NCI-H2227 (cell line): ENCODE measurements at regions not wholly inside any gene's neighbourhood (a gene's known extent, or its start where the extent isn't known, plus 50 kb on each side); places are given as distances from the start of the nearest gene placed in this dataset.
A peak's percentile ranks its signal among the peaks of the same experiment; 100 is the strongest.
"Not testable (repeated sequence)": the region's sequence is repeated elsewhere in the genome, so short reads cannot be mapped to it uniquely, and the experiment has no call there.

Source experiments
- DNase-seq: peaks from one replicate; lab custom pipeline; 2025; ENCODE audit not compliant: unreplicated experiment; lab: John Stamatoyannopoulos, UW

DNA sequence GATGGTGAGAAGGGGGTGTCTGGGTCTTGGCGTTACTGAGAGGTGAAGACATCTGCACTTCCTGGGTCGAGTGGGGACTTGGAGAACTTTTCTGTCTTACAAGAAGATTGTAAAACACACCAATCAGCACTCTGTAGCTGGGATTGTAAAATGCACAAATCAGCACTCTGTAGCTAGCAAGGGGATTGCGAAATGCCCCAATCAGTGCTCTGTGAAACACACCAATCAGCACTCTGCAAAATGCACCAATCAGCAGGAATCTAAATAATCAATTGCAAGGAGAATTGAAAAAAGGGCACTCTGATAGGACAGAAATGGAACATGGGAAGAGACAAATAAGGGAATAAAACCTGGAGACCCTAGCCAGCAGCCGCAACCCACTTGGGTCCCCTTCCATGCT is 376.1 kb upstream of the SFSWAP start:
- no peak for DNase-seq

DNA sequence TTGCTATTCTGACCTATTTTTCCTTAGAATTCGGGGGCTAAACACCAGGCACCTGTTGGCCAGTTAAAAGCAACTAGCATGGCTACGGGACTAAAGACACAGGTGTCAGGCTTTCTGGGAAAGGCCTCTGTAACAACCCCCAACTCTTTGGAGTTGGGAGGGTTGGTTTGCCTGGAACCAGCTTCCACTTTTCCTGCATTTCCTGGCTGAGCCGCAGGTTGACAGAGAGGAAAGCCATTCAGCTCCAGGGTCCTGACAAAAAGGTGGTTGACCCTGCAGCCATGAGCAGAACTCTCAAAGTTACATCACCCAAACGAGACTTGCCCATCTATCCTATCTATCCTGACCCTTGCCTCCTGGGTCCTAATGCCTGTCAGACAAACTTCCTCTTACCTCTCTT is 375.4 kb upstream of the SFSWAP start:
- no peak for DNase-seq

GRCh38 chr12:131337861-131338260 is 373.0 kb upstream of the SFSWAP start:
- DNase-seq: not testable (repeated sequence)

- no peak for DNase-seq
Observed at GRCh38 chr12:131340616-131341210, 370.2 kb upstream of the SFSWAP start.

DNA sequence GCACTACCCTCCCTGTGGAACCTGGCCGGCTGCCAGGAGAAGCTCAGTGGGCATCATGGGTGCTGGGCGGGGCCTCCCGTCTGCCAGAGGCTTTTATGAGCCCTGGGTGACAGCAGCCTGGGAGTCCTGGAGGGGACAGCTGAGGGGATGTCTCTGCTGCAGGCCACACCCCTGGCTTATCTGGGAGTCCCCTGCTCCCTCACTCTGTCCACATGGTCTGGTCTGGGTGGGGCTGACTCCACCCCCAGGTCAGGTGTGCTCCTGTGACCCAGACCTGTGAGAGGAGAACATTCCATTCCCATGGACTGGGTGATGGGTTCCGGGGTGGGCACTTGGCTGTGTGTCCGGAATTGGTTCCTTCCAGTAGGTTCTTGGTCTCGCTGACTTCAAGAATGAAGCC is 369.3 kb upstream of the SFSWAP start:
- DNase-seq: not testable (repeated sequence)

- not testable (repeated sequence) for DNase-seq
Observed at GRCh38 chr12:131343436-131343835, 367.5 kb upstream of the SFSWAP start.

DNA sequence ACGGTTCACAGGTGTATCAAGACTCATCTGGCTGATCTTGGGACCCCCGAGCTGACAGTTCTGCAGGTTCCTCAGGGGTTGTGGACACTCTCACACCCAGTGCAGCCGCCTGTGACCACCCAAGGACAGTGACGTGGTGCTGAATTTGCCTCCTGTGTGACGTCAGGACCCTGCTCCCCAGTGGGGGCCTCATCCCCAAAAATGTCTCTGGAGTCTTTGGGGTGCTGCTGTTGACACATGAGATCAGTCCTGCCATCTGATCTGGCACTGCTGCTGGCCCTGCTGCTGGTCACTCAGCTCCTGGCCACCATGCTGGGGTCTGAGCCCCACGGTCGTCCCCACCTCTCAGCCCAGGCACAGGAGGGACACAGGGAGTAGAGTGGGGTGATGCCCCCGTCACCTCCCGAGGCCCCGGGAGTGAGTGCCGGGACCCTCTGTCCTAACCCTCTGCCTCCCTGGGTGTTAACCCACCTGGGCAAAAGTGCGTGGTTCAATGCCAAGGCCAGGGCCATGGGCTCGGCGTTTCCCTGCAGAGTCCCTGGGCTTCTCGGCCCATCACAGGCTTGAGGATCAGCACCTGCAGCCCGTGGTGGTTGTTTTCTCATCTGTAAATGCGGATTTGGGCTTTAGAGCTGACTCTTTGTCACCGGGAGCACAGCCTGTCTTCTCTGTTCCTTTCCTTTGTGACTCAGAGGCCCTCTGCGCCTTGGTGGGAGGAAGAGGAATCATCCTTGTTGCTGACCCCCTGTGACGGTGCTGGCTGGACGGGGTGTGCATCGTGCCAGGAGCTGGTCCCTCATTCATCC is 366.0 kb upstream of the SFSWAP start:
- DNase-seq: not testable (repeated sequence)

GRCh38 chr12:131345521-131346436 is 365.1 kb upstream of the SFSWAP start:
- DNase-seq: no peak

- no peak for DNase-seq
Observed at GRCh38 chr12:131346555-131347344, 364.1 kb upstream of the SFSWAP start.

DNA sequence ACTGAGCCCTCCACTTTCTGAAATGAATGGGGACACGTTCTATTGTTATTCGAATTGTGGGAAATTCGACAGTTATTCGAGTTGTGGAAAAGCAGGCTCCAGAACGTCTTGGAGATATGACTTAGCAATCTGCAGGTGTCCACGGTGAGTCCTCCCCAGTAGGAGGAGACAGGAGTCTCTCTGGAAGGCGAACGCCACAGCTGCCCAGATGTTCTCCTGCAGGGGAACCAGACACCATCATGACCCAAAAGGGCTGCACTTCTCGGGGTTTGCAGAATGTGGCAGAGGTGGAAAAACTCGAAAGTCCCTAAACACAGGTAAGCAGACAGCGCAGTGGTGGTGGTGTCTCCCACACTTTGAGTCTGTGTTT is 363.6 kb upstream of the SFSWAP start:
- no peak for DNase-seq

GRCh38 chr12:131347732-131348131 is 363.2 kb upstream of the SFSWAP start:
- no peak for DNase-seq

DNA sequence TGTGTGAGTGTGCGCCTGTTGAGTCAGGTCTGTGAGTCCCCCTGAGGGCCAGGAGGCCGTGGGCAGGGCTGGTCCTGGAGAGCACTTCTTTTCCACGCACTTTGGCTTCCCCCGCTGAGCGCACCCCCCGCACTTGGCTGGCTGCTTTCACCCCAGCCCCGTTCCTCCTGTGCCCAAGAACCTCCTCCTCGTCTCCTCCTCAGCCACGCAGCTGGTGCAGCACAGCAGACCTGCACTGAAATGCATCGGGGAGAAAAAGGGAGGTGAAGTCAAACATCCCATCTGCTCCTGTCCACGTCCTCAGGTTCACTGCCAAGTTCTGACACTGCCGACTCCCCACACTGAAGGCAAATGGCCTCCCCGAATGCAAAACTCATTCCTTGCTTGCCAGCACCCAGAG is 362.7 kb upstream of the SFSWAP start:
- no peak for DNase-seq

- peak; percentile 48 for DNase-seq
Observed at GRCh38 chr12:131348646-131349045, 362.2 kb upstream of the SFSWAP start.

GRCh38 chr12:131349397-131350127 is 361.3 kb upstream of the SFSWAP start:
- DNase-seq: no peak

DNA sequence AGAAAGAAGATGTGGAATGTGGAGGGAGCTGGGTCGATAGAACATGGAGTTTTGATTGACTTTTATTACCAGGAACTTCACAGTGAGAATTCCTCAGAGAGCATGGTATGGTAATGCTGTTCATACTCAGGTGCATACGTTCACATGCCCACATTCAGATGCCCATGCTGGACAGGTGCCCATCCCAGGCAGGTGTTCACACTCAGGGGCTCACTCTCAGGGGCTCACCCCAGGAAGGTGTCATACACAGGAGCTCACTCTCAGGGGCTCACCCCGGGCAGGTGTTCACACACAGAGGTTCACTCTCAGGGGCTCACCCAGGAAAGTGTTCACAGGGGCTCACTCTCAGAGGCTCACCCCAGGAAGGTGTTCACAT is 360.0 kb upstream of the SFSWAP start:
- no peak for DNase-seq

DNA sequence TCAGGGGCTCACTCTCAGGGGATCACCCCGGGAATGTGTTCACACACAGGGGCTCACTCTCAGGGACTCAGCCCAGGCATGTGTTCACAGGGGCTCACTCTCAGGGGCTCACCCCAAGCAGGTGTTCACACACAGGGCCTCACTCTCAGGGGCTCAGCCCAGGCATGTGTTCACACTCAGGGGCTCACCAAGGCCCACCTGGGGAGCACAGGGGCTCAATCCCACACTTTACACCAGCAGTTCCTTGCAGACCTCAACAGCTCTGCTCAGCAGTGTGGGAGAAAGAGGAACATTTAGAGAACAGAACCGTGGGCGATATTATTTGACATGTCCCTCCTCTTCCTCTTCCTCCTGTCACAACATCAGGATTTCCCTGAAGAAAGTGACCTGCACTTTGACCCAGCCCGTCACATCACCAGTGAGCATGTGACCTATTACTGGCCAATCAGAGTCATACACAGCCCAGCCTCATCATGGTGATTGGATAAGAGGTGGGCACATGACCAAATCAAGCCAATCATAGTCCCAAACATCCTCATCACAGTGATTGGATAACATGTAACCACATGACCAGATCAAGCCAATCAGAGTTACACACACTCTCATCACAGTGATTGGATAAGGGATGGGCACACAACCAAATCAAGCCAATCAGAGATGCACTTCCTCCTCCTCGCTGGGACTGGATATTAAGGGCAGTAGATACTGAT is 359.4 kb upstream of the SFSWAP start:
- no peak for DNase-seq

GRCh38 chr12:131352296-131352900 is 358.5 kb upstream of the SFSWAP start:
- DNase-seq: no peak

DNA sequence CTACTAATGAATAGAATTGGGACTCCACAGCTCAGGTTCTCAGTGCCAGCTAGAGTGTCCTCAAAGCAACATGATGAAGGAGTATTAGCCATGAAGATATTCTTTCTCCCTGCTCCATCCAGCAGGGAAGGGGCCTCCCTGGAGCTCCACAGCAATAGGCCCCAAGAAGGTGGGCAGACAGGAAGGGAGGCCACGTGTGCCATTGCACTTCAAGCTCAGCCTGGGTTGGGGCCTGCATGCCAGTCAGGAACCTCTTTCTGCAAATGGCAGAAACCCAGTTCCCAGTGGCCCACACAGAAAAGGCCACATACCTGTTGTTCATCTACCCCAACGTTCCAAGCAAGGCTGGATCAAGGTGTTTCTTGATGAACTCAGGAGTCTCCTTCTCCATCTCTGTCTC is 357.5 kb upstream of the SFSWAP start:
- DNase-seq: no peak

DNA sequence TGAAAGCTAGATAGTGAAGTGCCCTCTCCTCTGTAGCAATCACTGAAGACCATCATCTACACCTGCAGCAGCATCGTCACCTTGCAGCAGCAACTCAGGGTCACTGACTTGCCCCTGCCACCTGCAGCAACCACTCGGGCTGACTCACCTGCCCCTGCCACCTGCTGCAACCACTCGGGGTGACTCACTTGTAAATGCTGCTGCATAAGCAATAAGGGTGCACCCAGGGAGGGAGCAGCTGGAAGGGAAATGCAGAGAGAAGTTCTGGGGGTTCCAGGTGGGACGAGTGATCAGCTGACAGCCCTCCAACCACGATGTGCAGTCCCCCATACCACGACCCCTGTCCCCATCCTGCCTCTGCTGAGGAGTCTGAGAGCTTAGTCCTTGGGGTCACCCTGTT is 357.1 kb upstream of the SFSWAP start:
- DNase-seq: no peak
